NCI-H82 treated with DMSO at 0.1 percent for 48 hours (cell line): ENCODE measurements at regions not wholly inside any gene's neighbourhood (a gene's known extent, or its start where the extent isn't known, plus 50 kb on each side); places are given as distances from the start of the nearest gene placed in this dataset.

Experiments used
- DNase-seq: peaks from one replicate; lab custom pipeline; 2025; ENCODE audit not compliant: unreplicated experiment; lab: John Stamatoyannopoulos, UW

DNA sequence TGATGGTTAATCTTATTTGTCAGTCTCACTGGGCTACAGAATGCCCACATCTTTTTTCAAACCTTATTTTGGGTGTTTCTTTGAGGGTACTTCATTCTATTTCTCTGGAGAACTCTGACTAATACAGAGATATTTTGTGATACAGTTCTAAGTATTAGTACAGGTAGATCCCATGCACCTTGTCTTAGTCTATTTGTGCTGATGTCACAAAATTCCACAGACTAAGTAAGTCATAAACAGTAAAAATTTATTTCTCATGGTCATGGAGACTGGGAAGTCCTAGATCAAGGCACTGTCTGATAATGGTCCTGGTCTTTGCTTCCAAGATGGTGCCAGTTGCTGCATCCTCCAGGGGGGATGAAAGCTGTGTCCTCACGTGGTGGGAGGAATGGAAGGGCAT, 68.6 kb upstream of the EPHA4 start:
- no peak for DNase-seq

DNA sequence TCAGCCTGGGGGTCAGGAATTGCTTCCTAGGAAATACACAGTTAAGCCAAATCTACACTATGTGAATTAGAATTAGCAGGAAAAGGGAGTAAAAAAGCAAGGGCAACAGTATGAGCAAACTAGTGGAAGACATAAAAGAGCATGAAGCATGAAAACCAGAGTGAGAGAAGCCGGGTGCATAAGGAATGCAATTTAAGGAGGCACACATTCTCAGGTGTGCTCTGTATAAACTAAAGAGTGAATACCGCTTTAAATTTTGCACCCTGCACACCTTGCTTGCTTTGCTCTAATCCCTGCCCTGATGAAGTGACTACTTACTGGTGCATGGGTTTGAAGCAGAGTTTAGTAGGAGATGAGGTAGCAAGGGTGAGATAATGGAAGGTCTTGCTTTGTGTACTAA, 65.7 kb upstream of the EPHA4 start:
- no peak for DNase-seq

DNA sequence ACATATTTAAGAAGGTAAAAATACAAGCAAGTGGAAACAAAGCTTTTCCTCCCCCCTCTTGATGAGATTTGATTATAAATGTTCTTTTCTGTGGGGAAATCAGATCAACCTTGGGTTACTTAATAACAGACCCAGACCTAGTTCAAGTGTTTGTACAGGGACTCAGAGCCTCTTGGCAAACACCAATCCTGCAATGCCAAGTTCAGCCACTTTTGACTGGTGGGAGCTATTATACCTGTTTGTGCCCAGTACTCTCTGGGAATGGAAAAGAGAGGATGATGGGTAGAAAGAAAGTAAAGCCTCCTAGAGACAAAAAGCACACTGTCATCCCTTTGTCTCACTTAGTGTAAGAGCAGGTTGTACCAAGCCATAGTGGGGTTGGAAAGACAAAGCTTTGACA, 63.8 kb upstream of the EPHA4 start:
- DNase-seq = no peak

DNA sequence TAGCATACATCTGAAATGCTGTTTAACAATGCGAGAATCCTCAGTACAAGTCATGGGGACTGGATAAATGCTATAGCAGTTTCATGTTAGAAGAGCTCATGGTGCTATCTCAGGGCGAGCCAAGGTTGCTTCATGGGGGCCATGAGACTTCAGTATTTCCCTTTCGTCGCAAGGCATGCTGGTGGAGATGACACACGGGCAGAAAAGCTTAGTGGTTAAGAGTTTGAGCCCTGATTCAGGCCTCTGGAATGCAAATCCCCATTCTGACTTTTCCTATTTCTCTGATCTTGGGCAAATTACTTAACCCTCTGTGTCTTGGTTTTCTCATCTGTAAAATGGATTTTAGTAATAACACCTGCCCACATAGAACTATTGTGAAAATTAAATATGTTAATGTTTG, 57.4 kb upstream of the EPHA4 start:
- no peak for DNase-seq

DNA sequence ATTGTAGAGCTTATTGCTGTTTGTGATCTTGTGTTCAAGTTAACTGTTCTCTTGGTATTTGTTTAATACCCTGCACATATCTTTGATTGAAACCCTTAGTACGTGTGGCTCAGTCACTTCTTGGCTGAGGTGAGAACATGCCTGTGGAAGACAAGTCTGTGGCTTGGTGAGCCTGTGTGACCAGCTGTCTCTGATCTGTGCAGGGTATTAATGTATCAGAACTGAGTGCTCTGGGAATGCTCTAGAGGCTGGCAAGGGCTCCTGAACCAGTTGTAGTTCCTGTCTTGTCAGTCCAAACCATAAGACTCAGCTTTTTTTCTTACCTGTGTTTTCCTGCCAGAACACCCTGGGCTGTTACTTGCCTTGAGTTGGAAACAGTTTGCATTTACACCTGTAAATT, 52.4 kb upstream of the EPHA4 start:
- no peak for DNase-seq
